ENCODE measurements at regions not wholly inside any gene's neighbourhood (a gene's known extent, or its start where the extent isn't known, plus 50 kb on each side); places are given as distances from the start of the nearest gene placed in this dataset.

DNA sequence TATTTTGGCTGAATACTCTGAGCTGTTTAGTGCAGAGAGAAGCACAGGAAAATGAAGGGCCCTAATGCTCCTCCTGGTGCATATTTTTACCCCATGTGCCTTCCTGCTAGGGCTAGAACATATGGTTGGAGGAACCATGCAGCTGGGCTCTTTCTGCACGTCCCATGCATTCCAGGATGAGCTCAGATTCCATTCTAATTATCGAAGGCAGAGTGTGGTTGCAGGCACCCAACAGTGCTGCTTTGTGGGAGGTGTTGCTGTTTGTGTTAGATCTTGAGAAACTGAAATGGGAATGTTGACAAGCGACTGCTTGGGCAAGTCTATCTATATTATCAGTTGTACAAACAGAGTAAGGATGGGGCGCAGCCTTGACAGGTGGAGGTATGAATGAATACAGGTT lies 419.5 kb downstream of the DHX35 start:
- no peak for DNase-seq (ENCODE audit: low spot score)

DNA sequence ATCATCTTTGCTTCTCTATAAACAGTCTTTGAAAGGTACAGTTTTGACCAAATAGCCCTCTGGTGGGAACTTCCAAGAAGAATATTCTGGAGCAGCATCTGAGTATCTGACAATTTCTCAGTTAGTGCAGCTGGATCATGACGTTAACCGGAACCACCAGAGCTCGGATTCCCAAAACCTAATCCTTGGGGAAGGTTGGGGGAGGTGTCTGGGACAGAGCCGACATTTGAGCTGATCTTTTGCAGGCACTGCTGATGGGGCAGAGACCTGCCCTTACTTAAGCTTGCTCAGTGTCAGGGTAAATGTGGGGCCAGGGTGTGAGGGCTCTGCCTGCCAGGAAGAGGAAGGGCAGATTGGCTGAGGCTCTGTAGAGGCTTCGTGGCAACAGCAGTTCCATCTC lies 416.6 kb downstream of the DHX35 start:
- DNase-seq (ENCODE audit: low spot score), result no peak
- TF ChIP-seq, protein P1, sequence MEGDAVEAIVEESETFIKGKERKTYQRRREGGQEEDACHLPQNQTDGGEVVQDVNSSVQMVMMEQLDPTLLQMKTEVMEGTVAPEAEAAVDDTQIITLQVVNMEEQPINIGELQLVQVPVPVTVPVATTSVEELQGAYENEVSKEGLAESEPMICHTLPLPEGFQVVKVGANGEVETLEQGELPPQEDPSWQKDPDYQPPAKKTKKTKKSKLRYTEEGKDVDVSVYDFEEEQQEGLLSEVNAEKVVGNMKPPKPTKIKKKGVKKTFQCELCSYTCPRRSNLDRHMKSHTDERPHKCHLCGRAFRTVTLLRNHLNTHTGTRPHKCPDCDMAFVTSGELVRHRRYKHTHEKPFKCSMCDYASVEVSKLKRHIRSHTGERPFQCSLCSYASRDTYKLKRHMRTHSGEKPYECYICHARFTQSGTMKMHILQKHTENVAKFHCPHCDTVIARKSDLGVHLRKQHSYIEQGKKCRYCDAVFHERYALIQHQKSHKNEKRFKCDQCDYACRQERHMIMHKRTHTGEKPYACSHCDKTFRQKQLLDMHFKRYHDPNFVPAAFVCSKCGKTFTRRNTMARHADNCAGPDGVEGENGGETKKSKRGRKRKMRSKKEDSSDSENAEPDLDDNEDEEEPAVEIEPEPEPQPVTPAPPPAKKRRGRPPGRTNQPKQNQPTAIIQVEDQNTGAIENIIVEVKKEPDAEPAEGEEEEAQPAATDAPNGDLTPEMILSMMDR (IDR thresholded peaks at IDR 0.05; ENCODE audit: extremely low read depth, missing control alignments), result no peak

More for the DNA sequence above, 419.5 kb downstream of the DHX35 start:
- TF ChIP-seq, protein P1 (IDR thresholded peaks at IDR 0.05; ENCODE audit: extremely low read depth, missing control alignments), result no peak

DNA sequence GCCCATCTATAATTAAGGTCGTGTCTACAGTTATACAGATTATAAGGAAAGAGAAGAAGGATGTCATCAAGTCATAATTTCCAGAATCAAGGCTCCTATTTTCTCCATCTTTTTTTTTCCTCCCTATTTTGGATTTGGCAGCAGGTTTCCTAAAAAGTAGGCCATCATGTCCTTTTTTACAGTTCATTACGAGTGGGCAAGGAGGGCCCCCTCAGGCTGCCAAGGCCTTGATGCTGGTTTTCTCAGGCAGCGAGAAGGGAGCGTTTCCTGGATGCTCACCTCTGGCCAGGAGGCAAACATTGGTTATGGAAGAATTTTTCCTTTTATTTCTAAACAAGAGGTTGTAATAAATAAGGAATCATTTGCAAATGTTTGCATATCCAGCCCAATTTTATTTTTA lies 414.6 kb downstream of the DHX35 start:
- TF ChIP-seq, protein P1 (IDR thresholded peaks at IDR 0.05; ENCODE audit: extremely low read depth, missing control alignments), result no peak
- no peak for DNase-seq (ENCODE audit: low spot score)

DNA sequence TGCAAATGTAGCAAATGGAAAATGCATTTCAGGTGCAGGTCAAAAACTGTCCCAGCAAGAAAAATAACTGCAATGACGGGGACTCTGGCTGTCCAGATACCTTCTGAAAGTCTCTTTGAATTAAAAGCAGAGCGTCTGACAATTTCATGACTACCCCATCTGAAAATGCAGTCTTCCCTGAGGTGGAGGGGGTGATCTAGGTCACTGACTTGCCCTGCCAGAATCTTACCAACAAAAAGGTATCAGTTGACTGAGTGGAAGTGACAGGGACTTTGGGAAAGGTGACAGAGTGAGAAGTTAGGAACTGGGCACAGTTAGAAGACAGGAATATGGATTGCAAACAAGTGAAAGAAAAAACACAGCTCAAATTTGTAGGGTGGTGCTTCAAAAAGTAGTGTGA lies 402.2 kb downstream of the DHX35 start:
- DNase-seq (ENCODE audit: low spot score), result no peak
- TF ChIP-seq, protein P1 (IDR thresholded peaks at IDR 0.05; ENCODE audit: extremely low read depth, missing control alignments), result no peak

DNA sequence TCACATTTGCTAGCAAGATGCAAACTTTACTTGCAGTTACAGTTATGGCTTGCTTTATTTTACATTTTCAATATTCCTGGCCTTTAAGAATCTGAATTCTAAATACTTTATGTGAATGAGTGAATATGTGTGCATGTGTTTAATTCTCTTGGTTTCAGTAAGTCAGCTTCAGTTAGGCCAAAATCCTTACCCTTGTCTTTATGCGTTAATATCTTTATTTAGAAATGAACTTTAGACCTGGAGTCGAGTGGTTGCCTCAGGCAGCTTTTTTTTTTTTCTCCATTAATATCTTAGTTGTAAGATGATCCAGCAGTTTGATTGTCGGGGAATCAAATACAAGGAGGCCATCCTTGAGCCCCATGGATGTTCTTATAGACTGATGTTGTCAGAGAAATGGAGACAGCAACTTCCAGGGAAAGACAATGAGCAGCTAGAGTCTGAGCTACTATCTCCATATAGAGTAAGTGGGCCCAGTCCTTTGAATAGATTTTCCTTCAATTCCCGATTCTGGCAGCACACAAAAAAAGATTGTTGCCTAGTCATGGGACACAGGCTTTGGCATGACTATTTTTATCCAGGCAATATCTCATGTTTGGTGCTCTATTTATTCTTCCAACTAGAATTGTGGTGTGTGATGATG lies 398.0 kb downstream of the DHX35 start:
- TF ChIP-seq, protein P1 (IDR thresholded peaks at IDR 0.05; ENCODE audit: extremely low read depth, missing control alignments), result no peak
- no peak for DNase-seq (ENCODE audit: low spot score)

DNA sequence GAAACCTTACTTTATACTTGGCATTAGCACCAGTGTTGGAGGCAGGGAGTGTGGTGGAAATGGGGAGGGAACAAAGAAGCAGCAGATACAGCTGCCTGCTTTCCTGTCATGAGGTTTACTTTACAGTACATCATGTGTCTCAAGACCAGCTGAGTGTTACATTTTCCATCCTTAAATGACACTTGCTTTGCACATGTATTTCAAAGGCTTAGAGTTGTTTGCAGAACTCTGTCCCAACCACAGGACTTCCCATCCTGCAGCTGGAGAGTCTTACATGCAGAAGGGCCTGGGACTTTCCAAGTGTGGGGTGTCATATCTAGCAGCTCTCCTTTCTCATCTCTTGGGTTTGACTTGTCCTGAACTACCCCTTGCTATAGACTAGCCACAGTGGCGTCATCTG lies 395.9 kb downstream of the DHX35 start:
- peak; percentile 16 for DNase-seq (ENCODE audit: low spot score)
- TF ChIP-seq, protein P1 (IDR thresholded peaks at IDR 0.05; ENCODE audit: extremely low read depth, missing control alignments), result no peak

DNA sequence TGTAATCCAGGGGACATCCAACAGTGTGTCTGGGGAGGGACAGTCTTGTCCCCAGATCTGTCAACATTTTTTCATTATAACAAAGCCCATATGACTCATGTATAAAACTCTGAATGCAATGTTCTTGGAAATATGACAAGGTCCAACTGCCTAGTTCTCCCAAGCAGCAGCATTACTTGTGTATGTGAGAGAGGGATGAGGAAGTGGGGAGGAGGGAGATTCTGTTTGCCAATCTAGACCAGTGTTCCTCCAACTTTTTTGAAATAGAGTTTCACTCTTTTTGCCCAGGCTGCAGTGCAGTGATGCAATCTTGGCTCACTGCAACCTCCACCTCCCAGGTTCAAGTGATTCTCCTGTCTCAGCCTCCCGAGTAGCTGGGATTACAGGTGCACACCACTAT lies 394.8 kb downstream of the DHX35 start:
- TF ChIP-seq, protein P1 (IDR thresholded peaks at IDR 0.05; ENCODE audit: extremely low read depth, missing control alignments), result no peak
- no peak for DNase-seq (ENCODE audit: low spot score)
